Bone marrow (tissue), 2 donors: ENCODE measurements at regions not wholly inside any gene's neighbourhood (a gene's known extent, or its start where the extent isn't known, plus 50 kb on each side); places are given as distances from the start of the nearest gene placed in this dataset.
"Not testable (repeated sequence)": the region's sequence is repeated elsewhere in the genome, so short reads cannot be mapped to it uniquely, and the experiment has no call there.

ENCODE experiments used
- DNase-seq, 2 donors: peaks; one replicate each; lab custom pipeline; 2025; lab: John Stamatoyannopoulos, UW

DNA sequence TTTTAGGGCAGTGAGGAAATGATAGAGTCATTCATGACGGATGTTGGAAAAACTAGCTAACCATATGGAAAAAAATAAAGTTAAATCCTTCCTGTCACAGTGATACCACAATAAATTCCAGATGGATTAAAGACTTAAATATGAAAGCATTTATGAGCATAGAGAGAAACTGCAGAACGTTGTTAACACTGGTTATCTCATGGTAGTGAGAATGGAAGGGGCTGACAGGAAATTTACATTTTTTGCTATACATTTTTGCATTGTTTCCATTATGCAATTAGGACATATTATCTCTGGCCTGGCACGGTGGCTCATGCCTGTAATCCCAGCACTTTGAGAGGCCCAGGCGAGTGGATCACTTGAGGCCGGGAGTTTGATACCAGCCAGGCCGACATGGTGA is 130.5 kb upstream of the VOPP1 start:
- DNase-seq, result not testable (repeated sequence)

DNA sequence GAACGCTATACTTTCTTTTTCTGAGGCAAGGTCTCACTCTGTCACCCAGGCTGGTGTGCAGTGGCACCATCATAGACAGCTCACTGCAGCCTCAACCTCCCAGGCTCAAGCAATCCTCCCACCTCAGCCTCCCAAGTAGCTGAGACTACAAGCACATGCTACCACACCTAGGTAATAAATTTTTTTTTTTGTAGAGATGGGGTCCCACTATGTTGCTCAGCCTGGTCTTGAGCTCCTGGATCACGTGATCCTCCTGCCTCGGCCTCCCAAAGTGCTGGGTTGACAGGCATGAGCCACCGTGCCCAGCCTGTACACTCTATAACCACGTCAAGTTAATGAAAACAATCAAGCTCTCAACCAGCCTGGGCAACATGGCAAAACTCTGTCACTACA is 127.1 kb upstream of the VOPP1 start:
- DNase-seq, result not testable (repeated sequence)

DNA sequence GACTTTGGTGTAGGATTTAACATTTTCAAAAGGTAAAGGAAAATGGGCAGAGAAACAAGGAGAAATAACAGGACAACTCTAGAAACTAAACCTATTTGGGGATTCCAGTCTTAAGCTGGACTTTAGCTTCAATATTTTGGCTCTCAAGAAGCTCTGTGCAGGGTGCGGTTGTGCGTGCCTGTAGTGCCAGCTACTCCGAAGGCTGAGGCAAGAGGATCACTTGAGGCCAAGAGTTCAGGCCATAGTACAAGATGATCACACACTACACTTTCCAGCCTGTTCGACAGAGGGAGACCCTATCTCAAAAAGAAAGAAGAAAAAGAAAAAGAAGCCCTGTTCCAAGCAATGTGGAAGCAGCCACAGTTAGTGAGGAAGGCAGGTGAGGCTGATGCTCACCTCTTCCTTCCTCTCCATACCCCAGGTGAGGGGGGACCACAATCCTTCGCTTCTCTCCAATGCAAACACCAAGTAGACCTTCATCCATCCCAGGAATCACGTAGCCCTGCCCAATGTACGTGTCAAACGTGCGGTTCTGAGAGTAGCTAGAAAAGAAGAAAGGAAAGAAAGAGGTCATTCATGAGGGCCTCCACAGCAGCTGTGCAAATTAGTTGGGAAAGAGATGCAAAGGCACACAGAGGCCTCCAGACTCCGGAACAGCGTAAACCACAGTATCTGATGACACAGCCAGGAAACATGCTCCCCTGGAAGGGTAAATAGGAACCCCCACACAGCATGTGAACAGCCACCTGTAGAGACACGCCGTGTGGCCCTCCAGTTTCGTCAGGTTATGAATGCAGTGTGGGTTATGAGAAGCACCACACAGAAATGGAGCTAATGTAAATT is 126.5 kb upstream of the VOPP1 start:
- DNase-seq, result not testable (repeated sequence)

DNA sequence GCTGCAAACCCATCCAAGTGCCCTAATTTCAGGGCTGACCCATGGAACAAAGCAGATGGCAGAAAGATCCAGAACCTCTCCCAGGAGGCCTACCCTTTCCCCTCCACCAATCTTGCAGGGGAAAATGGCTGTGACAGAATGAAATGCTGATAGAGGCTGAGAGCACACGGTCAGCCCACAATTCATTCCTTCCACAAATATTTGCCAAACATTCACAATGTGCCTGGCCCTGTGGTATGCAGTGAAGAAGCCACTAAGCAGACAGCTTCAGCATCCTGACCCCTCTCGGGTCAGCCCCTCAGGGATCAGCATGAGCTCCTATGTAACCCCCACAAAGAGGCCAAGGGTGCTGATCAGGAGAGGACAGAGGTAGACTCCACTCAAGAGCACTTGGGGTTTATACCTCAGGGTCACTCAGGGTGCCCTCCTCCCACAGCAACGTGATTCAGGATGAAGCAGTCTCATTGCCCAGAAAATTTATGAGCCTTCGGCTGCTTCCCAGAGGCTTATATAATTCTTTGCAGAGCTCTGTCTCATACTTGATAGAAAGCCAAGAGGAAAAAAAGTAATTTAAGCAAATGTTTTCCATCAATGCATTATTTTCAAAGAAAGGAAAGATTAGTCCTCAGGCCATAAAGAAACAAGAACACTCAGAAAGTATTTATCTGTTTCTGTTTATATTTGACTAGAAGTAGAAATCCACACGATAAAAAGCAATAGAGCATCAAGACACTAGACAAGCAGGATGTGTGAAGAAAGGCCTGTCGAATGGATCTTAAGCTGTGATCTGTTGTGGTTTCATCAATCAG is 123.8 kb upstream of the VOPP1 start:
- DNase-seq, result not testable (repeated sequence)

DNA sequence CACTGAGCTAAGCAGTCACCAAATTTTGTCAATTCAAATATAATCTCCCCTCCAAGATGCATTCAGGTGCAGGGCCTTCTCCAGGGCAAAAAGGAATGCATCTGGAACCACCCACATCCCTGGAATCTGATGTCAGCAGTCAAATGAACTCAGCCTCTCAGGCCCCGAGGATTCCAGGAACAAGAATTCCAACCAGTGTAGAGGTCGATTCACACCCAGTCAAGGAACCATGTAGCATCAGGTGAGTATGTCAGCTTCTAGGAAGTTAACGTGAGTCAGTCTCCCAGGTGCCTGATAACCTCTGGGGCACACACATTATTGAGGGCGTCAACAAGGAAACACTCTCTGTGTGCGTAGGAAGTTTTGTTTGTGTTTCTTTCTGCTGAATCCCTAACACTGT is 122.2 kb upstream of the VOPP1 start:
- not testable (repeated sequence) for DNase-seq

DNA sequence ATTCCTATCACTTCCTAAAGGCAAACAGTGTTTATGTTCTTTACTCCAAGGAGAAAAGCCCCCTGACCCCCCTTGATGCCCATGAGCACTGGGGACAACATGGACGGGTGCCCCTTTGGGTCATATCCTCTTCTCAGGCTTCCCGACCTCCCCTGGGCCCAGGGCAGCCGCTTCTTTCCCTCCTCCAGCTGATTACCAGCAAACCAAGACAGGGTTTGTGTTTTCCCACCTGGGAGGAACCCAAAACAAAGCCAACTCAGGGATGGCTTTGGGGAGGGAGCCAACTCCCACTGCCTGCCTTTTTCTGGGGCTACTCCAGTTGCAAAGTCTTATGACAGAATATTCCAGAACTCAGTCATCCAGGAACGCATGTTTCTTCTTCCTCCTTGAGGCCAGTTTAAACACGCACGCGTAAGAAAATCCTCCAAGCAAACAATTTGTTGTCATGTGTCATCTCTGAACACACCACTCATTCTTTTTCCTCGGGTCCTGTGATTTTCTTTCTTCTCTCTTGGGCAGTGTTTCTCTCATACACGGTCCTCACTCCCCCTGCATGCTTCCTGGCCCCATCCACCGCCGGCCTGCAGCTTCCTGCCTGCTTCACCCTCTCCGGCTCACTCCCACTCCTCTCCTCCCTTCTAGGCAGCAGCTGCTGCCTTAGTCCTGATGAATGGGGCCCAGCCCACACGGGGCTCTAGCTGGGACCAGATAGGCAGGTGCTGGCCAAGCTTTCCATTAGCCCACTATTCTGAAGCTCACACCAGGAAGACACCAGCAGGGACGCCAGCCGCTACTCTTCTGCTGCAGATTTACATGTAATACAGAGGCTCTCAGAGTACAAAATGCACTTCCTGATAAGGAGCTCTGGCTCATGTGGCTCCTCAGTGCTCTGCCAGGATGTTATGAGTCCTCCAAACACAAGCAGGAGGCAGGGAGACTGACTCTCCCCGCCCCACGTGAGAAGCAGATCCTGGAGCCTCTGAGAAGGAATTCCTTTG is 116.7 kb upstream of the VOPP1 start:
- not testable (repeated sequence) for DNase-seq

DNA sequence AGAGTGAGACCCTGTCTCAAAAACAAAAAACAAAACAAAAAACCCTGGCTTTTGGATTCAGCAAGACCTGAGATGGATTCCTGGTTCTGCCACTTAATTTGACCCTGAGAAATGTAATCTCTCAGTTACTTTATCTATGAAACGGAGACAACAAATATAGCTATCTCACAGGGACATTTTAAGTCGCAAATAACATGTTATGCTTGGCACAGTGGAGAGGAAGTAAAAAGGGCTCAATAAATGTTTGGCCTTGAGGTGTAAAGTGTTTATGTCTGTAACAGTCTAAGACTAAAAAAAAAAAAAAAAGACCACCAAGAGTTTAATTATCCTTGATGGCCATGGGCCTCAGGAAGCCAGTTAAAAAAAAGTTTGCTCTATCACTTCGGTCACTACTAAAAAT is 116.0 kb upstream of the VOPP1 start:
- DNase-seq, result not testable (repeated sequence)

DNA sequence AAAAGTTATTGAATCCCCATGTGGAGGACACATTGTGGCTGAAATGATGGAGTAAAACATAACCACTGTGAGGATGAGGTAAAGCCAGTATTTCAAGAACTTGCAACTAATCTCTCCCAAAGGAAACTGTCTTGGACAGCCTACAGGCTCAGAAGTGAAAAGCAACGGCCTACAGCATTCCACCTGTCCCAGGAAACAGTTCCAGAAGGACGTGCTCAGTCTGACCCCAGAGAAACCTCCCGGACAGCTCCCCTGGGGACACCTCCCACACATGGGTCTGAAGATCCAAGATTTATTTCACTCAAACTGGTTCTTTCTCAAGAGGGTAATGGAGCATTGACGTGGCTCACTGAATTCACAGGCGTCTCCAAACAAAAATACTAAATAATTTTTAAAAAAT is 115.0 kb upstream of the VOPP1 start:
- not testable (repeated sequence) for DNase-seq

DNA sequence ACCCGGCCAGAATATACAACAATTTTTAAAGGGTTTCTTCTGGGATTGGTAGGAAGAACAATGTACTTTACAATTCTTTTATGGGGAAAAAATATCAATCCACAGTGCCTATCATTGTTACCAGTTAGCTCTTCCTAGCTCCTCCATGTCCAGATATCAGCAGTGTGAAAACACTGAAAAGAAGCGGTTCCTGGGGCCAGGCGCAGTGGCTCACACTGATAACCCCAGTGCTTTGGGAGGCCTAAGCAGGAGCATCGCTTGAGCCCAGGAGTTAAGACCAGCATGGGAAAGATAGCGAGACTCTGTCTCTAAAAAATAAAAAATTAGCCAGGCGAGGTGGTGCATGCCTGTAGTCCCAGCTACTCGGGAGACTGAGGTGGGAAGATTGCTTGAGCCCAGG is 114.5 kb upstream of the VOPP1 start:
- DNase-seq, result not testable (repeated sequence)

DNA sequence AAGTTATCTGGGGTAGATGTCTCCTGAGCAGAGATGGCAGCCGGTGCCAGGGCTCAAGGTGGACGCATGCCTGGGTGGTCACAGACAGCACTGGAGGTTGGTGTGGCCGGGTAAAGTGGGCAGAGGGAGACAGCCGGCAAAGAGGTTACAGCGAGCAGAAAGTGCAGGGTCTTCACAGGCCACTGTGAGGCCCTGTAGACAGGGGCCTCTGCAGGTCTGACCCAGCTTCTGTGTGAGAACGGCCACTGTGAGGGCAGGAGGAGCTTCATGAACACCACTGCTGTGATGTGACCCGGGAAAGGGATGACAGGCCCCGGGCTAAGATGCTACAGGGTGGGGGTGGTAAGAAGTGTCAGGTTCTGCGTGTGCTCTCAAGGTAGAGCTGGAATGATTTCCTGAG is 111.2 kb upstream of the VOPP1 start:
- not testable (repeated sequence) for DNase-seq

DNA sequence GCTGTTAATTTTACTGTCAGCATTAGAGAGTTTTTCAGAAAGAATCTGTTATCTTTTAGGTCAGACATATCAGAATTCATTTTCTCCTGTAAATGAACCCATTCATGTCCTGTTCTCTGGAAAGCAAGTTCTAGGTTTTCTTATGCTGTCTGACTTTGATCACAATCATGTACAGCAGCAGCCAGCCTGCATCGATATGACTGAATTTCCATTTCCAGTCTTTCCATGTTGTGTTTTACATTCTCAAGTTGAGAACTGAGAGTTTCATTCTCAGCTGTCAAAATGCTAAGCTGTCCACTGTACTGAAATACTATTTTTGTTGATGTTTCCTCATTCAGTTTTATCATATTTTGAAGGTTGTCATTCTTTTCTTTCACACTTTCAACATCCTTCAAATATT is 103.3 kb upstream of the VOPP1 start:
- DNase-seq, result not testable (repeated sequence)

DNA sequence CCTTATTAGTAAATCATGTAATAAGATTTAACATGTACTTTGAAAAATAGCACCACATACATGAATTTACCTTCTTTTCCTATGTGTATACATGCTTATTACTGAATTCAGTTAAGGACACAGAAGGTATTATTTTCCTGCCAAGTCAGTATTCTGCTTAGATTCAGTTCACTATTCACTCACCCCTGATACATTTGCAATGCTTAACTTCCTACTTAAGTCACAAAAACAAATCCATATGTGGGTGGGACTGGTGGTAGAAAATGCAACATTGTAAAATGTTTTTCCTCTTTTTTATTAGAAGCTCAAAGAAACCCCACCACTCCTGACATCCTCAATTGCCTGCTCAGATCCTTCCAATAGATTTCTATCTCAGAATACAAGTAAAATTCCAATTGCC is 101.2 kb upstream of the VOPP1 start:
- DNase-seq, result not testable (repeated sequence)

DNA sequence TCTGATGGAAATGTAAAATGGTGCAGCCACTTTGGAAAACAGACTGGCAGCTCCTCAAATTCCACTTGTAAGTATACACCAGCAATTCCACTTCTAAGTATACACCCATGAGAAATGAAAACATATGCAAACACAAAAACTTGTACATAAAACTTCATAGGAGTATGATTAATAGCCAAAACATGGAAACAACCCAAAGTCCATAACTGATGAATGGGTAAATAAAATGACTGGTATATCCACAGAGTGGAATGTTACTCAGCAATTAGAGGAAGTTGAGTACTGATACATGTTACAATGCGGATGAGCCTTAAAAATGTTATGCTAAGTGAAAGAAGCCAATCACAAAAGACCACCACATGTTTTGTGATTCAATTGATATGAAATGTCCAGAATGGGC is 99.8 kb upstream of the VOPP1 start:
- DNase-seq, result not testable (repeated sequence)

DNA sequence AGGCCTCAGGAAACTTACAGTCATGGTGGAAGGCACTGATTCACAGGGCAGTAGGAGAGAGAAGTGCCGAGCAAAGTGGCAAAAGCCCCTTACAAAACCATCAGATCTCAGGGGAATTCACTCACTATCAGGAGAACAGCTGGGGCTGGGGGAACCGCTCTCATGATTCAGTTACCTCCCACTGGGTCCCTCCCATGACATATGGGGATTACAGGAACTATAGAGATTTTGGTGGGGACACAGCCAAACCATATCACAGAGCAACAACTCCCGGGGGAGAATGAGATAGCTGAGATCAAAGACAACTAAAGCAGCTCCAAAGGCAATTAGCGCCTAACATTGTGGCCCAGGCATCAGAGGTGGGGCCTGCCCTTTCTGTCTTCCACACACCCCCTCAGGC is 85.4 kb upstream of the VOPP1 start:
- no peak for DNase-seq

DNA sequence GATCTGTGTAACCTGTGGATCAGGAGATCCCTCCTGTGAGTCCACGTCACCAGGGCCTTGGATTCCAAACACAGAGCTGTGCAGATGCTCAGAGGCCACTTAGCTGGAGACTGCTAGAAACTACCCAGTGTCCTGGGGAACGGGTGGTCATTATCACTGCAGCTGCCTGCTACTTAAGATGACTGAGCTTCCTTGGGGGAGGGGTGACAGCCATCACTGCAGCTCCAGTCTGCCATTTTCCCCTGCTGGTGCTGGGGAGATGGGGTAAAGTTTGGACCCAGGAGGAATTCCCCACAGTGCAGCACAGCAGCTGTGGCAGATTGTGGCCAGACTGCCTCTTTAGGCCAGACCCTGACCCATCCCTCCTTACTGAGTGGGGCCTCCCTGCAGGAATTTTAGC is 78.8 kb upstream of the VOPP1 start:
- no peak for DNase-seq

DNA sequence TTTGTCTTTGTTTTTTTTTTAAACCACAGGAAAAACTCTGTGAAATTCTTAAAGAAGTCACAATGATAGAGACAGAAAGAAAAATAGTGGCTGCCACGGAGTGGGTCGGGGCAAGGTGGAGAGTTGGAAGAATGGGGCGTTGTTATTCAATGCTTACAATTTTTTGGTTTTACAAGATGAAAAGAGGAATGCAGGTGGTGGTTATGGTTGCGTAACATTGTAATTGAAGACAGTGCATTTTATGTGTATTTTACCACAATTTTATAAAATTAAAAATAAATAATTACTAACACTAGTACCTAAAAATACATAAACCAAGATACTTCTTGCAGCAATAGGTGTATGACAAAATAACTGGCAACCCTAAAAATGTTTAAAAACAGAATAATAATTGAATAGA is 76.9 kb upstream of the VOPP1 start:
- no peak for DNase-seq

DNA sequence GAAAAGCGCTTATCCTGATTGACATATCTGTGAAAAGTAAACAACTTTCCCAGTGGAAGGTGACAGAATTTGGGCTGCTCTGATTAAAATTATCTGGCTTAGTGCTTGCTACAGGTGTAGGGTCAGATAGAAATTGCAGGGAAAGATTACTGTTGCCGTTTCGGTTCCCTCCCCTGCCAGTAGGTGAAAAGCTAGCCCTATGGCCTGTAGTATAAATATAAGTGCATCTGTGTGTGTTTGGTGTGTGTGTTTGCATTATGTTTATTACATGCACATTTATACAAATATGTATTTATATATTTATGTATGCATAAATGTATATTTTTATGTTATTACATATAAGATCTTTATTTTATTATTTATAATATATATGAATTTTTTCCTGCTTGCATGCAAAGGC is 72.3 kb upstream of the VOPP1 start:
- DNase-seq, result no peak

DNA sequence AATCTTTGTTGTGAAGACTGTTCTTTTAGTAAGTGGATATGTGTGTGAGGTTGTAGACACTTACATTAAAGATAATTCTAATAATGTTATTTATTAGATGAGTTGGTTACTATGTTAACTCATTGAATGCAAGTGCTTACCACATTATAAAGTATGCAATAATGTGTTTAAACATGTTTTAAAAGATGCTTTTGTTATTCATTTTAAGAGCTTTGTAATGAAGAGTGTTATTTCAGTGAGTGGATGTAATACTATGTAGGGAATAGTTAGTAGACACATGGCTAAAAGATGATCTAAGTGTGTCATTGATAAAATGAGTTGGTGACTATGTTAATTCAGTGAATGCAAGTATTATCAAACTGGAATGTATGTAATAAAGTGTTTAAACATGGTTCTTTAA is 70.0 kb upstream of the VOPP1 start:
- DNase-seq, result no peak

DNA sequence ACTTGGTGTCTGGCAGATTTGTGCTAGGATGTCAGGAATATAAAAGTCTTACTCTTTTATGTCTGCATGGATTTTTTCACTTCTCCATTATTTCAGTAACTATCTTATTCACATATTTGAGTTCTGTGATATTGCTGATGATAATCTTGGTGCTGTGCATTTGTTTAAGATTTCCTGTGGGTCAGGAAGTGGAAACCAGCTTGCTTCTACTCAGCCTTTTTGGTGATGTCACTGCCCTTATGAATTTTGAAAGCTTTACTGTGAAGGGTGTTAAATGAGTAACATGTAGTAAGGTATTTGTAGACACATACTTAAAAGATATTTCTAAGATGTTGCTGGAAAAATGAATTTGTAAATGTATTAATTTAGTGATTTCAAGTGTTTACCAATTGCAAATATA is 69.5 kb upstream of the VOPP1 start:
- DNase-seq, result peak in 1 of 2 donors; percentile 33

DNA sequence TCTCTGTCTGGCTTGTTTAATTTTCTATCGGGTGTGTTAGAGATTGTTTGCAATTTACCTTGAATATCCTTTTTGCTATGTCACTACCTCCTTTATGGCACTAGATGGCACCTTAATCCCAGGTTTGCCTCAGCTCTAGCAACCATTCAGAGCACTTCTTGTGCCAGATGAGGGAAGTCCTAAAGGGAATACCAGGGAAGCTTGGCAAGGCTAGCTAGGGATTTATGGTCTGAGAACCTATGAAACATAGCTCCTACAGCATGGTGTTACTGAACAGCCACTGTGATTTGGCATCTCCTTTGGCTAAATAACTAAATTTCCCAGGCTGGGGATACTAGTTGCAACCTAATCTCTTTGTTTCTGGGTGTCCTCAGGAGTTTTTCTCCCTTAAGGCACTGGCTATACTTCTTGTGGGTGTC is 69.0 kb upstream of the VOPP1 start:
- peak in 1 of 2 donors; percentile 40 for DNase-seq

DNA sequence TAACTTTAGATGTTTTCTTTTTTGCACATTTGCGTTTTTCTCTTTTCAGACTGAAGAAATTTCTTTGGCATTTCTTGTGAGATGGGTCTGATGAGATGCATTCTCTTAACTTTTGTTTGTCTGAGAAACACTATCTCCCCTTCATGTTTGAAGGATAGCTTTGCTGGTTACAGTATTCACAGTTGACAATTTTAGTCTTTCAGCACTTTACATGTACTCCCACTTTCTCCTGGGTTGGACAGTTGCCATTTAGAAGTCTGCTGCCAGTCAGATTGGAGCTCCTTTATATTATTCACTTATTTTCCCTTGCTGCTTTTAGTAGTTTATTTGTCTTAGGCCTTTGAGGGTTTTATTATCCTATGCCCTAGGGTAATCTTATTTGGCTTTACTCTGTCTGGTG is 67.3 kb upstream of the VOPP1 start:
- DNase-seq, result no peak
